ENCODE measurements at regions not wholly inside any gene's neighbourhood (a gene's known extent, or its start where the extent isn't known, plus 50 kb on each side); places are given as distances from the start of the nearest gene placed in this dataset.
A peak's percentile ranks its signal among the peaks of the same experiment; 100 is the strongest.

DNA sequence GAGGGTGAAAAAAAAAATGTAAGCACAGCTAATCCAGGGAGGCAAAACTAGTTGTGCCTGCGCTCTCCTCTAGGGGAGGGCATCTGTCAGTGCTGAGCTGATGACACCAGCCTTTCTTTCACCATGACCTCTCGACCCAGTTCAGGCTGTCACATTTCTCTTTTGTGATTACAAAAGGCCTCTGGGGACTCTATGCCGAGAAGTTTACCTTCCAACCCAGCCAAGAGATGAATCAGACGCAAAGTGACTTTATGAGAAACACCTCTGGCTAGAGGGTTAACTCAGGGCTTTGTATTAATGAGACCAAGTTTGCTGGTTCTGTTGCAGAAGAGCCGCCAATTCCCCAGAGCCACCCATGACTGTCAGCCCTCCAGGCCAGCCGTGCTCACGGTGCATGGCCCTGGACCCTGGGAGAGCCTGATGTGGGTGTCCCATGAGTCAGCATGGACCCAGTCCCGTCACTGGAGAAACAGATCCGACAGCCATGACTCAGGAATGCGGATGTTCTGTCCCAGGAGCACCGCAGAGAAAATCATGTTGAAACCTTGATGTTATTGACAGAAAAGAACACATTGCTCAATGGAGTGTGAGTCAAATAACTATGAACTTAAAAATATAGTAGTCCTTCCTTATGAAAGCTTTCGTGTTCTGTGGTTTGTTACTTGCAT lies 437.2 kb downstream of the HS3ST3B1 start:
- TF ChIP-seq POLR2A (IDR thresholded peaks at IDR 0.05; ENCODE audit: extremely low read depth, insufficient read length), result no peak
- TF ChIP-seq, protein P1, sequence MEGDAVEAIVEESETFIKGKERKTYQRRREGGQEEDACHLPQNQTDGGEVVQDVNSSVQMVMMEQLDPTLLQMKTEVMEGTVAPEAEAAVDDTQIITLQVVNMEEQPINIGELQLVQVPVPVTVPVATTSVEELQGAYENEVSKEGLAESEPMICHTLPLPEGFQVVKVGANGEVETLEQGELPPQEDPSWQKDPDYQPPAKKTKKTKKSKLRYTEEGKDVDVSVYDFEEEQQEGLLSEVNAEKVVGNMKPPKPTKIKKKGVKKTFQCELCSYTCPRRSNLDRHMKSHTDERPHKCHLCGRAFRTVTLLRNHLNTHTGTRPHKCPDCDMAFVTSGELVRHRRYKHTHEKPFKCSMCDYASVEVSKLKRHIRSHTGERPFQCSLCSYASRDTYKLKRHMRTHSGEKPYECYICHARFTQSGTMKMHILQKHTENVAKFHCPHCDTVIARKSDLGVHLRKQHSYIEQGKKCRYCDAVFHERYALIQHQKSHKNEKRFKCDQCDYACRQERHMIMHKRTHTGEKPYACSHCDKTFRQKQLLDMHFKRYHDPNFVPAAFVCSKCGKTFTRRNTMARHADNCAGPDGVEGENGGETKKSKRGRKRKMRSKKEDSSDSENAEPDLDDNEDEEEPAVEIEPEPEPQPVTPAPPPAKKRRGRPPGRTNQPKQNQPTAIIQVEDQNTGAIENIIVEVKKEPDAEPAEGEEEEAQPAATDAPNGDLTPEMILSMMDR (IDR thresholded peaks at IDR 0.05; ENCODE audit: low read depth, low read length), result peak; percentile 62
- TF ChIP-seq MYC (IDR thresholded peaks at IDR 0.05; ENCODE audit: low read depth, low read length), result peak; percentile 37; the same call in 1 of the 2 replicates
- TF ChIP-seq, protein P2, sequence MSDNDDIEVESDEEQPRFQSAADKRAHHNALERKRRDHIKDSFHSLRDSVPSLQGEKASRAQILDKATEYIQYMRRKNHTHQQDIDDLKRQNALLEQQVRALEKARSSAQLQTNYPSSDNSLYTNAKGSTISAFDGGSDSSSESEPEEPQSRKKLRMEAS (IDR thresholded peaks at IDR 0.05; ENCODE audit: low read depth, low read length), result peak; percentile 62; the same call in 1 of the 2 replicates

All from NB4 (cell line).